ES-I3 (cell line): ENCODE measurements at regions not wholly inside any gene's neighbourhood (a gene's known extent, or its start where the extent isn't known, plus 50 kb on each side); places are given as distances from the start of the nearest gene placed in this dataset.

Experiments
- H3K36me3 ChIP-seq: 2 replicates; pipeline ENCODE4 v1.6.1; 2013; ENCODE audit warnings: mild to moderate bottlenecking, low read length, control low read depth, moderate library complexity; ENCODE audit not compliant: insufficient read depth
- H3K4me1 ChIP-seq: 2 replicates; pipeline ENCODE4 v1.6.1; 2013; ENCODE audit warnings: mild to moderate bottlenecking, control low read depth, low read length; ENCODE audit not compliant: insufficient read depth
- H3K9ac ChIP-seq: 2 replicates; pipeline ENCODE4 v1.6.1; 2013; ENCODE audit warnings: low read depth, mild to moderate bottlenecking, low read length, moderate library complexity
- H3K9me3 ChIP-seq: 2 replicates; pipeline ENCODE4 v1.6.1; 2013; ENCODE audit warnings: mild to moderate bottlenecking, low read length, moderate library complexity; ENCODE audit not compliant: control insufficient read depth, insufficient read depth

- Histone ChIP-seq H3K36me3 (no peaks in the 10 kb centered on the region), H3K9ac (no peak overlapping the region), H3K9me3 (no peaks in the 10 kb centered on the region), H3K4me1 (no peaks in the 10 kb centered on the region)
Observed at GRCh38 chr3:182603501-182603900, 189.8 kb upstream of the ATP11B start.

GRCh38 chr3:182605882-182606611 is 187.3 kb upstream of the ATP11B start:
- Histone ChIP-seq H3K4me1 (peaks cover 5% of the 10 kb centered on the region; the same call in 1 of the 2 replicates), H3K9ac (no peak overlapping the region), H3K9me3 (no peaks in the 10 kb centered on the region), H3K36me3 (no peaks in the 10 kb centered on the region)

DNA sequence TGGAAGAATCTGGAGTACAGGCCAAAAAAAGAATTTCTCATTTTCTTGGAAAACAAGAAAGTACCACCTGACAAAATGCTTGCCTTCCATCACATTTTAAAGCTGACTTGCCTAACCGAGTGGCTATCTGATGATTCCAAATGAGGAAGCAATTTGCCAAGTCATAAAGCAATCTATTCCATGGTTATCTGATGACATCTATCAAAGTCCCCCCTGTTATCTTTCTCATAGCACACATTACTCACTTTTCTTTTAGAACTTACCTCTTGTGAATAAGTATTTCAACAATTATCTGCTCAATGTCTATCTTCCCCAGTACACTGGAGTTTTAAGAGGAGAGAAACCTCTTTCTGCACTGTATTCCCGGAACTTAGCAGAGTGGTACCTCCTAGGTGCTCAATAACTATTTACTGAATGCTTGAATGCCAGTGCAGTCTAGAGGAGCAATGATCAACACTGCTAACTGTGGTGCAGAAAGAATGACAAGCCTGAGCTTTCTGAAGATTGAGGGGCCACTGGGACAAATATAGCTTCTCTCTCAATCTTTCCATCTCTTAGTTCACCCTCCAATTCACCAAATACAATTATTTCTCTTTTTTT is 186.3 kb upstream of the ATP11B start:
- Histone ChIP-seq H3K9ac (no peak overlapping the region), H3K4me1 (peaks cover 5% of the 10 kb centered on the region; the same call in 1 of the 2 replicates), H3K9me3 (no peaks in the 10 kb centered on the region), H3K36me3 (no peaks in the 10 kb centered on the region)

- Histone ChIP-seq H3K9me3 (no peaks in the 10 kb centered on the region), H3K36me3 (no peaks in the 10 kb centered on the region), H3K9ac (no peak overlapping the region), H3K4me1 (peaks cover 5% of the 10 kb centered on the region; the same call in 1 of the 2 replicates)
Observed at GRCh38 chr3:182608832-182609231, 184.5 kb upstream of the ATP11B start.

DNA sequence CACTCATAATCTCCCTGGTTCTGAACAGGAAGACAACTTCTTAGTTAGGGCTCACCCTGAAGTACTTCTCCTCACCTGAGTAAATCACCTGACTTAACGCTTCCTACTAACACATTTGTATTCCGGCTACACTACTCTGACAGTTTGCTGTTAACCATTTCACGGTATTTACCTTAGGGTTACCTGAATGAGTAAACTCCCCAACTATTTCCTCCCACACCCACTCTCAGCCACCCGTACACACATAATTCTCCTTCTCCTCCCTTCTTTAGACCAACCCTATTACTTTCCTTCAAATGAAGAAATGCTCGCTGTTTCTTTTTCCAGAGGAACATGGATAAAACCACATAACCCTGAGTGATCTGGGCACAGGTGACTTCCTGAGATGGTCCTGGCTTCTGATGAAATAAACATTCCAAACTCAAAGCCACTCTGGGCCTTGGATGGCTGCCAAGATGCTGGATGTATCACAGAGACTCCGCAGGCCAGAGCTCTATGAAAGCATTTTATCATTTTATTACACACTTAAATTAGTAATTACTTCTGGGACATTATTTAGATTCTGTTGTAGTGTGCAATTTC is 183.6 kb upstream of the ATP11B start:
- H3K9me3 ChIP-seq: no peaks in the 10 kb centered on the region
- H3K36me3 ChIP-seq: no peaks in the 10 kb centered on the region
- peaks cover 5% of the 10 kb centered on the region; the same call in 1 of the 2 replicates for H3K4me1 ChIP-seq
- no peak overlapping the region for H3K9ac ChIP-seq

- no peaks in the 10 kb centered on the region for H3K36me3 ChIP-seq
- no peak overlapping the region for H3K9ac ChIP-seq
- no peaks in the 10 kb centered on the region for H3K9me3 ChIP-seq
Observed at GRCh38 chr3:182612332-182612731, 181.0 kb upstream of the ATP11B start.

DNA sequence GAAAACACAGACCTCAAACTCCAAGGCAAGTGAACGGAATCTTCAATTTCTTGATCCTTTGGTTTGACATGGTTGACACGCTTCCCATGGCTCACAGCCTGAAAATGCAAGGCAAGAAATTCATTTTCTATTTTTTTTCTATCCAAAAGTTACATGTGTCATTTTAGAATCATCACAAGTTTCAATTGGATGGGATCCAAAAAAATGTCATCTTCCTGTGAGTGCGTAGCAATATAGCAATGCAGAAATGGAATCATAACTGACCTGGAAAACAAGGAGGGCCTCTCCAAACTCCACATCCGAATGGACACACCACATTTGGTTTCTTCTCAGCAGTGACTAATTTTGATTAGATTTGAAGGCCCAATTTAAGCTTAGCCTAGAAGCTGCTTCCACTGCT is 175.8 kb upstream of the ATP11B start:
- peaks cover 13% of the 10 kb centered on the region for H3K4me1 ChIP-seq
- H3K9ac ChIP-seq: no peak overlapping the region
- no peaks in the 10 kb centered on the region for H3K36me3 ChIP-seq
- no peaks in the 10 kb centered on the region for H3K9me3 ChIP-seq

More at GRCh38 chr3:182612332-182612731, 181.0 kb upstream of the ATP11B start:
- H3K4me1 ChIP-seq: peaks cover 5% of the 10 kb centered on the region; the same call in 1 of the 2 replicates

- Histone ChIP-seq H3K36me3 (no peaks in the 10 kb centered on the region), H3K9me3 (no peaks in the 10 kb centered on the region), H3K4me1 (peaks cover 13% of the 10 kb centered on the region), H3K9ac (no peak overlapping the region)
Observed at GRCh38 chr3:182618085-182618732, 175.1 kb upstream of the ATP11B start.

- H3K9ac ChIP-seq: no peak overlapping the region
- no peaks in the 10 kb centered on the region for H3K9me3 ChIP-seq
- H3K36me3 ChIP-seq: no peaks in the 10 kb centered on the region
- peaks cover 13% of the 10 kb centered on the region for H3K4me1 ChIP-seq
Observed at GRCh38 chr3:182618981-182619591, 174.2 kb upstream of the ATP11B start.

DNA sequence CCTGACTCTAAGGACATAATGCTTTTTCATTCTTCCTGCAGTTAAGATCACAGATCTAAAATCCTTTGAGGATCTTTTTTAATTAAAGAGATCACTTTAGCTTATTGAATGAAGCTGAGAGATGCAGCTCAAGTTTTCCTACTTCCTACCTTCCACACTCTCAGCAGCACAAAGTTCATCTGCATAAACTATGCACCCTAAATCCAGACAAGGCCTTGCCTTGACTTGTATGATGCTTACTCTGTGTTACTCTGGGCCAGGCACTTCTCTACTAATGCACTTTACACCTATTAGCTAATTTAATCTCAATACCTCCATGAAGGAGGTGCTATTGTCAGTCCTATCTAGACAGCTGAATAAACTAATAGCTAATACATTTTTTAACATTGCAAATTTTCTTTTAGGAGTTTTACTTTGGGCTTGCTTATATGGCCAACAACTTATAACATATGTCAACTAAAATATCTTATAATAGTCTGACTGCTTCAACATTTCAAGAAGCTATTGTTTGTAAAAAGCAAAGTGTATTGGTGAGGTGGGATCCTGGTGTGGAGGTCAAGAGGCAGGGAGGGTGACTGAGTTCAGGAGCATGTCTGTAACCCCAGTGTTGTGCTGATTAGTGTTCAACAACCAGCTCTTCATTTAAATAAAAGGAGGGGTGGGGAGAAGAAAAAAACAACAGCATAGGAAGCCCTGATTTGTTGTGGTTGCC is 172.4 kb upstream of the ATP11B start:
- Histone ChIP-seq H3K4me1 (peaks cover 13% of the 10 kb centered on the region), H3K9me3 (0 out of 2 replicates have a peak, but pooled peaks cover 4% of the 10 kb centered on the region), H3K36me3 (no peaks in the 10 kb centered on the region), H3K9ac (no peak overlapping the region)

GRCh38 chr3:182621435-182622240 is 171.7 kb upstream of the ATP11B start:
- Histone ChIP-seq H3K9ac (no peak overlapping the region), H3K9me3 (0 out of 2 replicates have a peak, but pooled peaks cover 4% of the 10 kb centered on the region), H3K36me3 (no peaks in the 10 kb centered on the region), H3K4me1 (peaks cover 13% of the 10 kb centered on the region)

DNA sequence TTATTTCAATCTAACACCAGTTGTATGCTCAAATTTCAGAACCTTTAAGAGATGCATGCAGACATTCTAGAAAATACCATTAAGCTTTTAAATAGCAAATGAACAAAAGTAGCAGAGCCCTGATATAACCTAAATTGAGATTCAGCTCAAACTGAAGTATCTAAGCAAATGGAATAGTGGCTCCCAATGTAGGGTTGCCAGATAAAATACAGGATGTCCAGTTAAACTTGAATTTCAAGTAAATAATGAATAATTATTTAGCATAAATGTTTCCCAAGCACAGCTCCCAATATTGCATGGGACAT is 171.1 kb upstream of the ATP11B start:
- Histone ChIP-seq H3K9me3 (0 out of 2 replicates have a peak, but pooled peaks cover 4% of the 10 kb centered on the region), H3K9ac (no peak overlapping the region), H3K4me1 (peaks cover 13% of the 10 kb centered on the region), H3K36me3 (no peaks in the 10 kb centered on the region)
